Amniotic stem cell (primary cell): ENCODE measurements at regions not wholly inside any gene's neighbourhood (a gene's known extent, or its start where the extent isn't known, plus 50 kb on each side); places are given as distances from the start of the nearest gene placed in this dataset.
A peak's percentile ranks its signal among the peaks of the same experiment; 100 is the strongest.

Experiments
- DNase-seq: peaks from one replicate; lab custom pipeline; 2025; lab: John Stamatoyannopoulos, UW

DNA sequence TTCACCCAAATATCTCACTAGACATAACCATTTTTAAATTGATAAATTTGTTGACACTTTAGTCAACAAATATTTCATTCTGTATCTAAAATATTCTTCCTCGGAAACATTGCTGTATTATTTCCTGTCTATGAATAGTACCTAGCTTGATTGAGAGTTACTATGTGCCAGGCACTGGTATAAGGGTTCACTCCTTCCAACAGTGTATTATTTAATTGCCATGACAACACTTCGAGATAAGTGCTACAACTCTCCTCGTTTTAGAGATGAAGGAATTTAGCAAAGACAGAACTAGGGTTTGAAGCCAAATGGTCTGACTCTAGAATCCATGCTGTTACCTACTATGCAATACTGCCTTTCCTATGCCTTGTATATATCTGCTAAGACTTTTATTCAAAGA lies 287.2 kb downstream of the YTHDC2 start:
- DNase-seq: no peak

DNA sequence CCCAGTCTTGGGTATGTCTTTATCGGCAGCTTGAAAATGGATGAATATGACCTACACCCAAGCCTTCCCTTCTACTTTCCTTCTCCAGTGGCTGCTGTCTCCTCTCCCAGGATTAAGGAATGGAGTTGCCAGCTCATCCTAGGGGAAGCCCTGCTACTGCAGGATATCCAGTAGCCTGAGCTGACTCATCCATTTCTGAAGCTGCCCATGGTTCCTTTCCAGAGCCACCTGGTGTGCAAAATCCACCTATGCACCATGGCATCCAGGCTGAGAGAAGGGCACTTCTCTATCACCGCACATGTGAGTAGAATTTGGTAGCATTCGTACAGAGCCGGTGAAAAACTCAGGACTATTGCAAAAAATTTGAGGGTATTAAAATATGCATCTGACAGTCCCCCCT lies 290.8 kb downstream of the YTHDC2 start:
- no peak for DNase-seq

DNA sequence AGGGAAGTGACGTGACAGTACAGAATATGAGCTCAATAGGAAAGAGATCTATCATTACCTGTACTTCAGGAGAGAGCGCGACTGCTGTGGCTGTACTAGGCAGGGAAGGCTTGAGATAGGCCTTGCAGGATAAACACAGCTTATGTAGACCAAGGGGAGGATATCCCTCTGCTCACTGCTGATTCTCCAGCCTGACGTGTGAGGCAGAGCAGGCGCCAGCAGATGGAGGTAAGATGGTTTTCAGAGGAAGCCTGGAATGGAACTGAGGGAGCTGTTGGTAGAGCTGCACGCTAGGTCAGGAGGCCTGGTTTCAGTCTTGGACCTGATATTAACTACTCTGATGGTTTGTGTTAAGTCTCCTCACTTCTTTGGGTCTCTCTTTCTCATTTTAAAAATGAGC lies 291.4 kb downstream of the YTHDC2 start:
- DNase-seq: no peak

DNA sequence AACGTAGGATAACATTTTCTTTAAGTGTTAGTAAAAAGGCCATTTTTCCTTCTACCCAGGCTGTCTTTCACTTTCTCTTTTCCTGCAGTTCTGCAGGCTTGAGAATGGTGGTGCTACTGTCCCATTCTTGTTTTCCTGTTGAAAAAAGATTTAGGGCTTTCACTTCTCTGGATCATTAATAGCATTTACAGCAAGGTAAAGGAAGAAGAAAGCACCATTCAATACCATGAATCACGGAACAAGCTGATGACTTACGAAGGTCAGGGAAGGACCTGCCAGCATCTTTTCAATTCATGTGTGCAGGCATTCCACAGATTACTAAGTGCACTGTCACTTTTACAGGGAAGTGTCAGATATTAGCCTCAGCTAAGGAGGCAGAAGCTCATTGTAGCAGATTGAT lies 292.8 kb downstream of the YTHDC2 start:
- no peak for DNase-seq

DNA sequence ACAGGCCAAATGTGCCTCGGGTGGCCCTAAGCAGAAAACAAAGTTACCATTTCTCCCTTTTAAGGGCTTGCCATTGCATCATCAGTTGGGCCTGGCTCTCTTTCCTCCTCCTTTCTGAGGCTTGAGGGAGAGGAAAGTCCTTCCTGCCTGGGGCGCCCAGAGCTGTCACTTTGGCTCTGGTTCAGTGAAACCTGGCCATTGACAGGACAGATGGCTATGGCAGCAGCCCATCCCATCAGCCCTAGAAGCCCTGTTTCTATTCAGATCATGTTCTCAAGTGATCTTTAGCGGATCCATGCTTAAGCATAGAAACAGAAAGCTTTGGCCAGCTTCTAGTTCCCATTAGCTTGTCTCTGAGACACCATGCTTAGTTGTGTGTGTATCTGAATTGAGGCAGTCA lies 293.4 kb downstream of the YTHDC2 start:
- no peak for DNase-seq

DNA sequence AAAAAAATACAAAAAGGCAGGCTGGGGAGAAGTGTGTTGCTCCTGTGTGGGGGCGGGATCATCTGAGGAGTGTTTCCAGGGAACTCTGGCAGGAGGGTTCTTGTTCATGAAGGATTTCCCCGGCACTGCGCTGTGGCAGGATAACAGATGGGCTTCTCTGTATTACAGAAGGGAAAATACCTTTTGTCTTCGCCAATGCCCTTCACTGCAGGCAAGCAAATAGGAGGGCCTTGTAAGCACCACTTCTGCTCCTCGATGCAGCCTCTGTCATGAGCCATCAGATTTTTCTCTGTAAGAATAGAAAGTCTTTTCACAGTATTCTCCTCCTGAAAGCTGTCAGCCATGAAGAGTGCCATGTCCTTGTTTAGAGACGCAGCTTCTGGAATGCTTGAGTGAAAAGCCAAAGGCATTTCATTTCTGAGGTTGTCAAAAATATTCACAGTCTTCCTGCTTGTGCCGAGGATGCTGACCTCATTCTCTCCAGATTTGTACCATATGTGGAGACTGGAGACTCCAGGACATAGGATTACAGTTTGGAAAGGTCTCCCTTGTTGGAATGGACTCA lies 294.0 kb downstream of the YTHDC2 start:
- peak; percentile 35 for DNase-seq

DNA sequence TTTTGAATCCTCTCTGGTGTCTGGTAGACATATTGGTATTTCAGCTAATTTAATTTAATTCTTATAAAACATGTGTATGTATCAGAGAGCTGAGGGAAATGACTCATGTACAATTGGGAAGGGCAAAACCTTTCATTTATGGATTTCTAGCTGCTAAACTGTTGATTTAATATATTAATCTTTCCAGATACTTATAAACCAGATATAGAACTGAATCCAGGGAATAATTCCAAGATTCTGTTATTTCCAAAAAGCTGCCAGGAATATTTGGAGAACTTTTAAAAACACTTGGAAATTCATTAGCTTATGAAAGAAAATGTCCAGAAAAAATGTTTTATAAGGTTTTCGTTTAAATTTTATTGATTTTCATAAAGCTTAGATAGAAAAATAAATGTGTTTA lies 295.5 kb downstream of the YTHDC2 start:
- no peak for DNase-seq

DNA sequence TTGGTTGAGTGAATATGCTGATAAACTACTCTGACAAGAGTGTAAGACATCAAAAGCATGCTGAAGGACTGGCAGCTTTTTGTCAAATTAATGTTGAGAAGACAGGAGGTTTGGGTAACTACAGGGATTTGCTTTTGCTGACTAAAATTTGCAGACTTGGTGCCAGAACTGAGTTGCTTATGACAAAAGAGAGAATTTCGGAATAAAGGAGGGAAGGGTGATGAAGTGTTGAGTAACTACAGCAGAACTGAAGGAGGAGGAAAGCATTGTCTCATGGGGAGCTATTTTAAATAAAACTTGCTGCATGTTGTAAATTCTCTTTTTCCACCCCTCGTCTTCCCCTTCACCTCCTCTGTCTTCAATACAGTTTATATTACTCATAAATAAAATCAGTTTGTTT lies 296.1 kb downstream of the YTHDC2 start:
- no peak for DNase-seq

DNA sequence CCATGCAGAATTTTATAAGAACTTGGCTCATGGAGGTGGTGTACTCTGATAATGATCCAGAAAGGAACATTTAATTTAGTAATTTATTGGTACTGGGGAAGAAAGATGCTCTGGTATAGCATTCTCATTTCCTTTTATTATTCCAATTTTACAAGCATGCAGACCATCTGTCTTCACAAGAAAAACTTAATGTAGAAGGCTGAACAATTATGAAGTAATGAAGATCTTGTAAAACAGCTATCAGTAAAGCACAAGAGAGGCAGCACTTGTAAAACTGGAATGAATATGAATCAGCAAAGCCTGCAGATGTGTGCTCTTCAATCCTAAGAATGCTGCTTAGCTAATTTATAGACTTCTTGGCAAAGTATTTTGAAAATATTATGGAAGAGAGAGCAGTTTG lies 300.0 kb downstream of the YTHDC2 start:
- DNase-seq: no peak

DNA sequence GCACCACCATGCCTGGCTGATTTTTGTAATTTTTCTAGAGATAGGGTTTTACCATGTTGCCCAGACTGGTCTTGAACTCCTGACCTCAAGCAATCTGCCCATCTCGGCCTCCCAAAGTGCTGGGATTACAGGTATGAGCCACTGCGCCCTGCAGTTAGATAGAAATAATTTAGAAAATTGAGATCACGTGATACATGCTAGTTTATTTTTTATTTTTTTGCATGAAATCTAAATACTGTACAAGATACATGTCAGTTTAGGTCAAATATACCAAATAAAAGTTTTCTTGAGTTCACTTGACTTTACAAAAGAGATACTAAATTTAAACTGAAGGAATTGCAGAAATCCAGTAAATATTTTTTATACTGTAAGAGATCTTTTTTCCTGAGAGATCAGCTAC lies 304.2 kb downstream of the YTHDC2 start:
- DNase-seq: no peak

DNA sequence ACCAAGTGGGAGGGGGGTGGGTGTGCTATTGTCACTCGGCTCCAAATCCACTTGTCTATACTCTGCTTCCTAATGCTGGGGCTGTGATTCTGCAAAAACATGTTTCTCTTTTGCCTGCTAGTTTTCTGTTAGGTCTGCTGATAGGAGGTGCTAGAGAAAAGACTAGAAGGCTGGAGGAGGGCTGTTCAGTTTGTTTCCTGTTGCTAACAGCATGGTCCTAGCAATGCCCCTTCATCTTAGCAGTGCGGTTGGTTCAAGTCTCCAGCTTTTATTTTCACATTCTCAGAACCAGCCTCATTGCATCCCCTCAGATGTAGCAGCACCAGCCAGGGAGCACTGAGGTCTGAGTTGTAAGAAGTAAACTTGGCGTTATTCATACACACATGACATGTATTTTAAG lies 310.2 kb downstream of the YTHDC2 start:
- no peak for DNase-seq

DNA sequence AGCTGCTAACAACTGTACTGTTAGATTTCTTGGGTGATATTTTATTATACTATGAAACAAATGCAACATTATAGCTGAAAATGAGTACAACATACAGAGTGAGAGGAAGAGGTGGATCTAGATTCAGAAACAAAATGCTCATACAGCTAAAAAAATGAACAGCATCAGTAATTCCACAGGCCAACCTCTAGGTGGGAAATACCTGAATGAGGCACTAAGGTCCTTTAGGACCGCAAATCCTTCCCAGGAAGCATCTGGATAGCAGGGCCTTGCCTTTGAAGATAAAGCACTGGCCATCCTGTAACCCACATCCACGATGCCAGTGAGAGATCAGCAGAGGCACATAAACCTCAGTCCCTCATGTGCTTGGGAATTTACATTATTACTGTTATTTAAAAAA lies 310.8 kb downstream of the YTHDC2 start:
- DNase-seq: no peak

DNA sequence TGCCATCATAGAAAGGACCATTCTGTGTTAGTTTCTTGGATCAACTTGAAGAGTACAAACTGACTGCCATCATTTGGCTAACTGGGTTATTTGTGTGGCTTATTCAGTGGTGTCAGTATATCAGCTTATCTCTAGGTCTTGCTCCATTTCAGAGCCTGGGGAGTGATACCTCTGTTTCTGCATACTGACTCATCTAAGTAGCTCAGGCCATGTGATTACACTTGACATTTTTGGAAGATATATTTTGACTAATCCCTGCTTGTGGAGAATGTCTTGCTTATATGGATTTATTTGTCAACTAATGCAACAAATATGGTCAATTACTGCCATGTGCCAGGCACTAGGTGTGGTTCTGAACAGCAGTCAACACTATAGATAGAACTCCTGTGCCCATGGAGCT lies 311.7 kb downstream of the YTHDC2 start:
- no peak for DNase-seq

DNA sequence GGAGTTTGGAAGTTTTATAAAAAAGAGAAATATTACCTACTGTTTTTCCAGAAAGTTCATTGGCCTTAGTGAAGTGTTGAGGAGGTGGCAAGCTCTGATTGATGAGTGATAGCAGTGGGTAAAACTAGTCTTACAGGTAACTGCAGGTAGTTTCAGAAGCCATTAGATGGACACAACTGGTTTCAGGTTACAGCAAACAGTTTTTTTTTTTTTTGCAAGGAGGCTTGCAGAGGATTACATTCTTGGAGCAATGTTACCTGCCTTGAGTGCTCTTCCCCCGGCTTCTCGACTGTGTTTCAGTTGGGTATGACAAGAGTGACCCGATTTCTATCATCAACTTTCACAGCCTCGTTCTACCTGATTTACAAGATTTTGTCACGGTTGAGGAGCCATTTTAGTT lies 333.4 kb downstream of the YTHDC2 start:
- DNase-seq: no peak

DNA sequence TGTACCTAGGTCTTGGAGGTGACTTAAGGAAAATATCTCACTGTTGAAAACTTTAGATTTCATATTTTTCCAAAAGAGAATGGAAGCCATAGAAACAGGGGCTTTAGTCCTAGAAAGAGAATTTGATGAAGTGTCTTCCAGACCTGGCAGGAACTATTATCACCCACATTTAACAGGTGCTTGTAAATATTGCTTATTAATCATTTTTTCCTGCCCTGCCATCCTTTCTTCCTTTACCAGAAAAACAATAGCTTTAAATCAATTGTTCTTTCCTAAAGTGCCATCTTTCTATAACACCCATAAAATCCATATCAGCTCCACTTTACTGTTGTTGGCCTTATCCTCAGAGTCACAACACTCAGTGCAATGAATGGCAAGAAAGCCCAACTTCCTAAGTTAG lies 350.9 kb downstream of the YTHDC2 start:
- DNase-seq: no peak

DNA sequence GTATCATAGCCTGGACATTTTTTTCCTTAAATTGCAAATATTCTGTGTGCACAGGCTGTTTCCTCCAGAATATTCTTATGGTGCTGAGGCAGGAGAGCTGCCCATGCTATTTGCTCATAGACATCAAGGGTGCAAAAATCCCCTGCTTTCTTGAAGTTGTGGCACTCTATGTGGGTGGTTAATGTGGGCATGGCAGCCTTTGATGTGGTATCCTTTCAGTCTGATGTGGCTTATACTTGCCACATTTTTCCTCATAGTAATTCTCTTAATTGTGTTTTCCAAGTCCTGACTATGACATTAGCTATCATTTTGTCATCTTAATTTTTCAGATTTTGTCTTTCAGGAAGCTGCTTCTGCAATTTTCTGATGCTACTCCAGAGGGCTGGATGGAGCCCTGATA lies 353.3 kb downstream of the YTHDC2 start:
- no peak for DNase-seq

DNA sequence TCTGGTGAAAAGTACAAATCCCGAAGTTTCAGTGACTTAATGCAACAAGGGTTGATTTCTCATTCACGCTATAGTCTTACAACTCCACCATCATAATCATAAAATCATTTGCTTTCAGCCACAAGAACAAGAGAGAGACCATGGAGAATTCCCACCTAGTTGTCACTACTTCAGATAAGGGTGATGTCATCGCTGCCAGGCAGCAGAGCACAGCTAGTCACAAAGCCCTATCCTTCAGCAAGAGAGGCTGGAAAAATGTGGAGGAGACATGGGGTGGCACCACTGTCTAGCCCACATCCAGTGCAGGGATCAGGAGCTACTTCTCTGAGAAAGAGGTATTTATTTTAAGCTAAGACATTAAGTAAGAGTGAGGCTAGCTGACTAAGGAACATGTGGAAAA lies 356.1 kb downstream of the YTHDC2 start:
- no peak for DNase-seq

DNA sequence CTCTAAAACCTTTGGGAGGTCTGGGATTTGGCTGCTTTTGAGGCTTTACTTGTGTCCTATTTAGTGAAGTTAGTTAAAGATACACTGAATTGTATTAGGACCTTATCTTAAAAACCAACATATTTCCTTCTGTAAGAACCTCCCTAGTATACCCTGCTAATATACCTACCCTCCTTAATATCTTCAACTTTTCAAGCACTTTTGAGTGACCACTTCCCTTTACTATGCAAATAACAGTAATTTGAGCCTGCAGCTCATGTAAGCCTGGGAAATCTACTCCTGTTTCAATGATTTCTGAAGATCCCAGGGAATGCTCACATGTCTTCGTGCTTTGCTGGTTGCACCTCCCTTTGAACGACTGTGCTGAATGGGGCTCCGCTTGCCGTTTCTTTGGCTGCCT lies 358.5 kb downstream of the YTHDC2 start:
- no peak for DNase-seq

DNA sequence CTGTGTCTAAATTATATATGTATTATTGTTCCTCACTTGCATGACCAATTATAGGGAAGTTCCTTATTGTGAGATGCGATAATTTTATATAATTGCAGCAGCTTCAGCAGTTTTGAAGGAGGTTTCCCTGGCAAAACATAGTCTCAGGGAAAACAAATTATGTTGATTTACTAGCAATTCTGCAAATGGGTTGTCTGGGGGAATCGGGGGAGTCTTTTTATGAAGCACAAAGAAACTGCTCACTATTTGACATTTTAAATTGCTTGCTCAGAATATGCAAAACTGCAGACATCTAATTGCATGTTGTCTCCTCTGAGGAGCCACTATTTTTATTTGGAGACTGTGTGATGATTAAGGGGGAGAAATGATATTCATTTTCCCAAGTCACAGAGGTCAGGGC lies 361.6 kb downstream of the YTHDC2 start:
- DNase-seq: no peak

DNA sequence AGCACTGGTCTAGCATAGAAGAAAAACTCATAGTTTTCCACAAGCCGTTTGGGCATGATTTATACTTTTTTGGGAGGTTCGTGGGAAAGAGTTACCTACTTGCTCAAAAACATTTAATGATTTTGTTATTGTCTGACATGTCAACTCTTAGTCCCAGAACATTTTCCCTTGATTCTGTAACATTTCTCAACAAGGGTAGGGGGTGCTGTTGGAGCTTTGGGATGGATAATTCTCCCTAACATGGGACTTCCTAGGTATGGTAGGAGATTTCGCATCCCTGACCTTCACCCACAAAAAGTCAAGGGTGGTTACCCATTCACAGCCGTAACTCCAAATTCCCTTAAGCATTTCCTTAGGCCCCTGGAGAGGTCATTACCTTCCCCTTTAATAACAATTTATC lies 378.0 kb downstream of the YTHDC2 start:
- DNase-seq: no peak

DNA sequence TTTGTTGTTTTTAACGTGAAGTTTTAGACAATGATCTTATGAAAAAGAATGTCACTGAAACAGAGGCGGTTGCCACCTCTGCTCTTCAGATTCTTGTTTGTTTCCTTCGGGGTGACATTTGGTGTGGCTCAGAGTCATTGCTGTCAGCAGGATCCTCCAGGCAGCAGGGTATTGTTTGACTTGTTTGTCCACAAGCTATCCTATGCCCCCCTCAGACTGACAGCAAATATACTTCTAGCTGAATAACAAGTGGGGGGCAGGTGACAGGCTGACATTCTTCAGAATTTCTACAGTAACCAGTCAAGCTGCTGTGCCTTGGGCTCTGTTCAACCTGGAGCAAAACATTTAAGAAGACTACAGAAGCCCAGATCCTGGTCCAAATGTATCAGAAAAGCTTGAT lies 383.3 kb downstream of the YTHDC2 start:
- no peak for DNase-seq

DNA sequence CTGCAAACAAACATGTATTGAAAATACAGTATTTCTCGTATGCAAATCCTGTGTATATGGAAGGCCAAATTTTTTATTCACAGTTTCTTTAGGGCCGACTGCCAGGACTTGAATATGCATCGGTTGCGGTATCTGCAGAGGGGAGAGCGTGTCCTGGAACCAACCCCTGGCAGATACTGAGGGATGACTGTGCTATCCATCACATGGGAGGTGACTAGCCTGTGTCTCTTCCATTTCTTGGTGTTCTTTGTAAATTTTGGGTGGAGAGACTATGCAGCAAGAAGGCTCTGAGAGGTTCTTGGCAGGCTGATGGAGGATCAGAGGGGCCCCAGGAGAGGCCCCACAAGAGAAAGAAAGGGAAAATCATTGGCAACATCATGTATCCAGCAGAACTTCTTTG lies 384.3 kb downstream of the YTHDC2 start:
- no peak for DNase-seq

DNA sequence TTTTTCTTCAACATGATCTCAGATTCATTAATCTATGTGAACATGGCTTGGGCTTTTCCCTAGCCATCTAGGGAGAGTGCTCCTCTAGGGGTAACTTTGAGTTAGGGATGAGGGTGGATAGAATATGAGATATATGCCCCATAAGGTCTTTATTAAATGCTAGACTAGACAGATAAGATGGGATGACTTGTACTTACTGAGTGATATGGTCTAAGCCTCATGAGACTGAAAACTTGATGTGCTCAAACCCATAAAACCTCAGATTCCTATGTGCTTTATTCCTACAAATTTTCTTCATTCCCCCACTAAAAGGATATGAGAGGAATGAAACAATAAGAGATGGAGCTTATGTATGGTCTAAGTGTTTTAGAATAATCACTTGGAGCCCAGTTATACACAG lies 386.6 kb downstream of the YTHDC2 start:
- DNase-seq: no peak

DNA sequence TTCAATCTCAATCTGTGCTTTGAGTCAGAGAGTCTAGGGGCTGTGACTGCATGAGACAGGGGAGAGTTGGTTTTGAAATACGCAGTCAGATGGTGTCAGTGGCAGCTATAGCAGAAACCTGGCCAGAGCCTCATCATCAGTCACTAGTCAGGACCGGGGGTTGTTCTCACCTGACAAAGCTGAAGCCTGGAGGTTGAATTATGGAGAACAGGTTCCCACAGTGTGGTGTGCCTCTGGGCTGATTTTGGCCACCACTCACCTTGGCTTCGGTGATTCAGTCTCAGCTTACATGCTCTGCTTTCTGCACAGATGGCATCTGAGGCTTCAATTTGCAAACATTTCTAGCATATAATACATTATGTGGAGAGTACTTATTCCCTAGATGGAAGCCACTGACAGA lies 387.3 kb downstream of the YTHDC2 start:
- DNase-seq: no peak

DNA sequence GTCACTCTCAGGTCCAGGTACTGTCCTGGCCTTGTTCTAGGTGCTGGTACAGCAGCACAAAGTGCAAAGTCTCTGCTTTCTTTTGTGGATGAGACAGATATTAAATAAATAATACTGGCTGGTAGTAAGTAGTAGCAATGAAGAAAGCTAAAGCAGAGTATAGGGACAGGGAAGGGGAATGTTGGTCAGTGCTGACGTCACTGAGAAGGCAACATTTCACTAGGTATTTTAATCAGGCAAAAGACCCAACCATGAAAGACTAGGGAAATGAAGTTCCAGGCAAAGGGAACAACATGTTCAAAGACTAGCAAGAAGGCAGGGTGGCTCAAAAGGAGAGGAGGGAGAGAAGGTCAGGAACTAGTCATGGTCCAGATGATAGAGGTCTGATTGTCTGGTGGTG lies 388.2 kb downstream of the YTHDC2 start:
- DNase-seq: no peak
